ENCODE measurements at regions not wholly inside any gene's neighbourhood (a gene's known extent, or its start where the extent isn't known, plus 50 kb on each side); places are given as distances from the start of the nearest gene placed in this dataset.

DNA sequence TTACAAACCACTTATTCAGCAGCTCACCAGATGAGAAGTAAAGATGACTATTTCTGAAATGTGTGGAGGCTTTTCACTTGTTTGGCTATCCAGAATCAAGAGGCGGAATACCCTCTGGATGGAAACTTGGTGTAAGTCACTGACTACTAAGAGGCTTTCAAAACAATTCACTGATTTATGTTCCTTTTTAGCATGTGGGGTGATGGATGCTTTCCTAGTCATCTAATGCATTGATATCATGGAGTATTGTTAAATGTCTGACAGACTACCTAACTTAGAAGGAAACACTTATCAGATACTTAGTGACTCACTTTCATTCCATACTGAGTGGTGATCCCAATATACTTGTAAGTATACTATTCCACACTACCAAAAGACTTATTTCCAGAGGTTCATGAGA, 141.4 kb downstream of the PLK2 start:
- TF ChIP-seq SUZ12 (IDR thresholded peaks at IDR 0.05; ENCODE audit: low read length) (no peak), EZH2 (IDR thresholded peaks at IDR 0.05; ENCODE audit: low read depth, low read length, severe bottlenecking) (no peak), POLR2AphosphoS5 (IDR thresholded peaks at IDR 0.05; ENCODE audit: low read depth, low read length) (no peak), KDM5A (IDR thresholded peaks at IDR 0.05; ENCODE audit: low read length) (no peak)
- TF ChIP-seq, protein P1, sequence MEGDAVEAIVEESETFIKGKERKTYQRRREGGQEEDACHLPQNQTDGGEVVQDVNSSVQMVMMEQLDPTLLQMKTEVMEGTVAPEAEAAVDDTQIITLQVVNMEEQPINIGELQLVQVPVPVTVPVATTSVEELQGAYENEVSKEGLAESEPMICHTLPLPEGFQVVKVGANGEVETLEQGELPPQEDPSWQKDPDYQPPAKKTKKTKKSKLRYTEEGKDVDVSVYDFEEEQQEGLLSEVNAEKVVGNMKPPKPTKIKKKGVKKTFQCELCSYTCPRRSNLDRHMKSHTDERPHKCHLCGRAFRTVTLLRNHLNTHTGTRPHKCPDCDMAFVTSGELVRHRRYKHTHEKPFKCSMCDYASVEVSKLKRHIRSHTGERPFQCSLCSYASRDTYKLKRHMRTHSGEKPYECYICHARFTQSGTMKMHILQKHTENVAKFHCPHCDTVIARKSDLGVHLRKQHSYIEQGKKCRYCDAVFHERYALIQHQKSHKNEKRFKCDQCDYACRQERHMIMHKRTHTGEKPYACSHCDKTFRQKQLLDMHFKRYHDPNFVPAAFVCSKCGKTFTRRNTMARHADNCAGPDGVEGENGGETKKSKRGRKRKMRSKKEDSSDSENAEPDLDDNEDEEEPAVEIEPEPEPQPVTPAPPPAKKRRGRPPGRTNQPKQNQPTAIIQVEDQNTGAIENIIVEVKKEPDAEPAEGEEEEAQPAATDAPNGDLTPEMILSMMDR (IDR thresholded peaks at IDR 0.05; ENCODE audit: control extremely low read depth in 1 of 3, insufficient read depth in 1 of 3, low read depth in 1 of 3, low read length in 3 of 3) = no peak
- TF ChIP-seq, protein P2, sequence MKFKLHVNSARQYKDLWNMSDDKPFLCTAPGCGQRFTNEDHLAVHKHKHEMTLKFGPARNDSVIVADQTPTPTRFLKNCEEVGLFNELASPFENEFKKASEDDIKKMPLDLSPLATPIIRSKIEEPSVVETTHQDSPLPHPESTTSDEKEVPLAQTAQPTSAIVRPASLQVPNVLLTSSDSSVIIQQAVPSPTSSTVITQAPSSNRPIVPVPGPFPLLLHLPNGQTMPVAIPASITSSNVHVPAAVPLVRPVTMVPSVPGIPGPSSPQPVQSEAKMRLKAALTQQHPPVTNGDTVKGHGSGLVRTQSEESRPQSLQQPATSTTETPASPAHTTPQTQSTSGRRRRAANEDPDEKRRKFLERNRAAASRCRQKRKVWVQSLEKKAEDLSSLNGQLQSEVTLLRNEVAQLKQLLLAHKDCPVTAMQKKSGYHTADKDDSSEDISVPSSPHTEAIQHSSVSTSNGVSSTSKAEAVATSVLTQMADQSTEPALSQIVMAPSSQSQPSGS (IDR thresholded peaks at IDR 0.05; ENCODE audit: low read length) = no peak
- TF ChIP-seq, protein P3, sequence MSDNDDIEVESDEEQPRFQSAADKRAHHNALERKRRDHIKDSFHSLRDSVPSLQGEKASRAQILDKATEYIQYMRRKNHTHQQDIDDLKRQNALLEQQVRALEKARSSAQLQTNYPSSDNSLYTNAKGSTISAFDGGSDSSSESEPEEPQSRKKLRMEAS (IDR thresholded peaks at IDR 0.05) = no peak

Data from H1 (cell line).